H9 (cell line): ENCODE measurements at regions not wholly inside any gene's neighbourhood (a gene's known extent, or its start where the extent isn't known, plus 50 kb on each side); places are given as distances from the start of the nearest gene placed in this dataset.

Experiments
- DNase-seq: peaks from one replicate; pipeline ENCODE4 v3.0.0-alpha.2; 2017
- H2AFZ ChIP-seq: one replicate; pipeline ENCODE4 v1.6.1; 2013; ENCODE audit warnings: mild to moderate bottlenecking, low read length, control low read depth, moderate library complexity
- H2AK5ac ChIP-seq: 2 replicates; pipeline ENCODE4 v1.6.1; 2013; ENCODE audit warnings: low read length, control low read depth, mixed read lengths; ENCODE audit not compliant: insufficient read length
- H2BK120ac ChIP-seq: one replicate; pipeline ENCODE4 v1.6.1; 2013; ENCODE audit warnings: low read depth, mild to moderate bottlenecking, low read length, control low read depth, inconsistent platforms; ENCODE audit not compliant: poor library complexity, severe bottlenecking
- H2BK12ac ChIP-seq: 2 replicates; pipeline ENCODE4 v1.6.1; 2013; ENCODE audit warnings: low read length, control low read depth, mixed read lengths, low read depth; ENCODE audit not compliant: insufficient read length
- H2BK15ac ChIP-seq: 2 replicates; pipeline ENCODE4 v1.6.1; 2013; ENCODE audit warnings: low read depth, low read length, control low read depth
- H2BK20ac ChIP-seq: one replicate; pipeline ENCODE4 v1.6.1; 2013; ENCODE audit warnings: low read depth, mild to moderate bottlenecking, low read length, control low read depth, inconsistent platforms; ENCODE audit not compliant: poor library complexity, severe bottlenecking
- H2BK5ac ChIP-seq: 2 replicates; pipeline ENCODE4 v1.6.1; 2013; ENCODE audit warnings: low read length, control low read depth, mixed read lengths; ENCODE audit not compliant: insufficient read length
- H3K14ac ChIP-seq: 2 replicates; pipeline ENCODE4 v1.6.1; 2013; ENCODE audit warnings: low read length, control low read depth; ENCODE audit not compliant: insufficient read depth
- H3K18ac ChIP-seq: 2 replicates; pipeline ENCODE4 v1.6.1; 2013; ENCODE audit warnings: low read depth, mild to moderate bottlenecking, mixed read lengths, low read length, control low read depth; ENCODE audit not compliant: insufficient read length
- H3K23ac ChIP-seq: 2 replicates; pipeline ENCODE4 v1.6.1; 2013; ENCODE audit warnings: low read length, control low read depth, mixed read lengths, low read depth; ENCODE audit not compliant: insufficient read length
- H3K23me2 ChIP-seq: 2 replicates; pipeline ENCODE4 v1.6.1; 2013; ENCODE audit warnings: low read depth, mild to moderate bottlenecking, mixed read lengths, low read length, control low read depth; ENCODE audit not compliant: insufficient read length, poor library complexity, severe bottlenecking
- H3K27ac ChIP-seq: 2 replicates; pipeline ENCODE4 v1.5.1; 2013; ENCODE audit warnings: low read length, control low read depth, mixed read lengths, low read depth; ENCODE audit not compliant: insufficient read length
- H3K27me3 ChIP-seq: 2 replicates; pipeline ENCODE4 v1.6.1; 2013; ENCODE audit warnings: low read length, control low read depth, inconsistent platforms; ENCODE audit not compliant: insufficient read depth
- H3K4ac ChIP-seq: 2 replicates; pipeline ENCODE4 v1.6.1; 2013; ENCODE audit warnings: low read depth, mild to moderate bottlenecking, control low read depth, inconsistent platforms, low read length, moderate library complexity
- H3K4me1 ChIP-seq: 2 replicates; pipeline ENCODE4 v1.6.1; 2013; ENCODE audit warnings: low read length, control low read depth, inconsistent platforms; ENCODE audit not compliant: insufficient read depth
- H3K4me2 ChIP-seq: 2 replicates; pipeline ENCODE4 v1.6.1; 2013; ENCODE audit warnings: low read length, control low read depth, mixed read lengths; ENCODE audit not compliant: insufficient read length, insufficient read depth
- H3K56ac ChIP-seq: 2 replicates; pipeline ENCODE4 v1.6.1; 2013; ENCODE audit warnings: low read depth, mild to moderate bottlenecking, mixed read lengths, low read length, control low read depth; ENCODE audit not compliant: insufficient read length
- H3K79me1 ChIP-seq: 2 replicates; pipeline ENCODE4 v1.6.1; 2013; ENCODE audit warnings: low read depth, mild to moderate bottlenecking, moderate library complexity, low read length, control low read depth, inconsistent platforms; ENCODE audit not compliant: insufficient read depth, poor library complexity, severe bottlenecking
- H3K79me2 ChIP-seq: 2 replicates; pipeline ENCODE4 v1.6.1; 2013; ENCODE audit warnings: low read length, control low read depth, inconsistent platforms; ENCODE audit not compliant: insufficient read depth
- H3K9ac ChIP-seq: 2 replicates; pipeline ENCODE4 v1.6.1; 2013; ENCODE audit warnings: low read length, control low read depth, mixed read lengths; ENCODE audit not compliant: insufficient read length; ENCODE audit errors: extremely low read depth
- H3K9me3 ChIP-seq: one replicate; pipeline ENCODE4 v1.6.1; 2013; ENCODE audit warnings: low read depth, low read length, inconsistent platforms; ENCODE audit not compliant: control insufficient read depth
- H3T11ph ChIP-seq: one replicate; pipeline ENCODE4 v1.6.1; 2013; ENCODE audit warnings: mild to moderate bottlenecking, low read length, control low read depth, inconsistent platforms
- H4K20me1 ChIP-seq: one replicate; pipeline ENCODE4 v1.6.1; 2013; ENCODE audit not compliant: control insufficient read depth, insufficient read length, insufficient read depth
- H4K5ac ChIP-seq: 2 replicates; pipeline ENCODE4 v1.6.1; 2013; ENCODE audit warnings: low read depth, mild to moderate bottlenecking, mixed read lengths, low read length, control low read depth; ENCODE audit not compliant: insufficient read length
- H4K8ac ChIP-seq: replicated peaks from 2 replicates; pipeline ENCODE4 v1.6.1; 2013; ENCODE audit warnings: low read length, control low read depth, mixed read lengths, low read depth; ENCODE audit not compliant: insufficient read length
- H4K91ac ChIP-seq: 2 replicates; pipeline ENCODE4 v1.6.1; 2013; ENCODE audit warnings: low read depth, mild to moderate bottlenecking, moderate library complexity, mixed read lengths, low read length, control low read depth; ENCODE audit not compliant: insufficient read length
- H3K27ac Mint-ChIP-seq, 3 experiments: 2 replicates in 2 of 3; 3 replicates in 1 of 3; pipeline ENCODE4 v1.8.0; 2020 to 2021; ENCODE audit warnings: mixed read lengths in 3 of 3, mild to moderate bottlenecking in 1 of 3, moderate library complexity in 1 of 3
- H3K27me3 Mint-ChIP-seq: 2 replicates; pipeline ENCODE4 v1.8.0; 2021; ENCODE audit warnings: low read depth, mild to moderate bottlenecking, moderate library complexity, mixed read lengths
- H3K36me3 Mint-ChIP-seq, 3 experiments: 2 replicates in 2 of 3; 3 replicates in 1 of 3; pipeline ENCODE4 v1.8.0; 2020 to 2021; ENCODE audit warnings: low read depth in 3 of 3, mixed read lengths in 3 of 3; ENCODE audit not compliant: insufficient read depth in 1 of 3
- H3K4me1 Mint-ChIP-seq, 2 experiments: 2 replicates each; pipeline ENCODE4 v1.8.0; 2020; ENCODE audit warnings: mixed read lengths in 2 of 2
- H3K4me3 Mint-ChIP-seq, 2 experiments: 2 replicates in 1 of 2; 3 replicates in 1 of 2; pipeline ENCODE4 v1.8.0; 2020 to 2021; ENCODE audit warnings: mild to moderate bottlenecking in 2 of 2, mixed read lengths in 2 of 2, moderate library complexity in 1 of 2
- H3K9me3 Mint-ChIP-seq, 2 experiments: 2 replicates in 1 of 2; 3 replicates in 1 of 2; pipeline ENCODE4 v1.8.0; 2020; ENCODE audit warnings: mild to moderate bottlenecking in 2 of 2, mixed read lengths in 2 of 2, moderate library complexity in 1 of 2
- TF ChIP-seq, protein P1 (sequence below): fragments of 200-600 bp; sonication (generic); conservative IDR thresholded peaks from 3 replicates; pipeline ENCODE4 v1.8.0; 2021; ENCODE audit warnings: antibody characterized with exemption, mild to moderate bottlenecking

DNA sequence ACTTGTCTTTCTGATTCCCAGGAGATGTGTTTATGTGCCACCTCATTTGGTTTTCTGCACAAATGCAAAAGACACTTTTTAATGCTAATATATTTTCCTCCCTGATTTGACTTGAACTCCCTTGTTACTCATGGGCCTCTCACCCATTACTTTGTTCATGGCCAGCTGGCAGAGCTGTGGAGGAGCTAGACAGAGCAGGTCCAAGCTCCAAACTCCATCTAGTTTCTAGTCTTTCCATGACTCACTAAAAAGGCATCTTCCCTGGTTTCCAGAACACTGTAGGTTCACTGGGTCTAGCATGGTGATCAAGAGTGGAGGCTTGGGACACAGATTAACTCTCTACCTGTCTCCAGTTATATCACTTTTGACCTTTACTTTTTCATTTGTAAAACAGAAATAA lies 161.0 kb upstream of the SLC28A3 start:
- no peak overlapping the region for H3K4me3 Mint-ChIP-seq
- no peak overlapping the region for H3K4ac ChIP-seq

More for the DNA sequence above, 161.0 kb upstream of the SLC28A3 start:
- H2BK12ac ChIP-seq: no peak overlapping the region
- no peak overlapping the region for H3K18ac ChIP-seq
- no peak overlapping the region for H2BK15ac ChIP-seq
- H2BK20ac ChIP-seq: no peak overlapping the region
- no peak overlapping the region for H4K5ac ChIP-seq
- H3T11ph ChIP-seq: no peak overlapping the region
- H2BK5ac ChIP-seq: no peak overlapping the region
- H2AK5ac ChIP-seq: no peak overlapping the region
- no peak overlapping the region for H3K9ac ChIP-seq
- H3K4me2 ChIP-seq: no peak overlapping the region
- no peak overlapping the region for H3K27ac ChIP-seq
- no peaks in the 10 kb centered on the region for H4K20me1 ChIP-seq
- no peak overlapping the region for H4K8ac ChIP-seq
- H2AFZ ChIP-seq: no peak overlapping the region
- no peaks in the 10 kb centered on the region for H3K27me3 ChIP-seq
- no peak for DNase-seq
- H3K36me3 Mint-ChIP-seq: peaks cover 0 to 2% (median 0%) of the 10 kb centered on the region in 3 experiments; a peak in 1 of 7 replicates
- no peaks in the 10 kb centered on the region for H3K79me1 ChIP-seq
- H3K14ac ChIP-seq: no peak overlapping the region
- no peak overlapping the region for H2BK120ac ChIP-seq
- H3K9me3 ChIP-seq: no peaks in the 10 kb centered on the region
- H3K4me1 ChIP-seq: no peaks in the 10 kb centered on the region
- H3K23ac ChIP-seq: no peak overlapping the region
- H3K79me2 ChIP-seq: no peaks in the 10 kb centered on the region
- no peak overlapping the region for H3K27ac Mint-ChIP-seq
- no peaks in the 10 kb centered on the region for H3K23me2 ChIP-seq
- H4K91ac ChIP-seq: no peak overlapping the region
- H3K56ac ChIP-seq: no peak overlapping the region
- peaks cover 7% of the 10 kb centered on the region in 2 experiments; a peak in 4 of 5 replicates for H3K9me3 Mint-ChIP-seq
- peaks cover 2% of the 10 kb centered on the region for H3K27me3 Mint-ChIP-seq
- H3K4me1 Mint-ChIP-seq: no peaks in the 10 kb centered on the region
- TF ChIP-seq, protein P1, sequence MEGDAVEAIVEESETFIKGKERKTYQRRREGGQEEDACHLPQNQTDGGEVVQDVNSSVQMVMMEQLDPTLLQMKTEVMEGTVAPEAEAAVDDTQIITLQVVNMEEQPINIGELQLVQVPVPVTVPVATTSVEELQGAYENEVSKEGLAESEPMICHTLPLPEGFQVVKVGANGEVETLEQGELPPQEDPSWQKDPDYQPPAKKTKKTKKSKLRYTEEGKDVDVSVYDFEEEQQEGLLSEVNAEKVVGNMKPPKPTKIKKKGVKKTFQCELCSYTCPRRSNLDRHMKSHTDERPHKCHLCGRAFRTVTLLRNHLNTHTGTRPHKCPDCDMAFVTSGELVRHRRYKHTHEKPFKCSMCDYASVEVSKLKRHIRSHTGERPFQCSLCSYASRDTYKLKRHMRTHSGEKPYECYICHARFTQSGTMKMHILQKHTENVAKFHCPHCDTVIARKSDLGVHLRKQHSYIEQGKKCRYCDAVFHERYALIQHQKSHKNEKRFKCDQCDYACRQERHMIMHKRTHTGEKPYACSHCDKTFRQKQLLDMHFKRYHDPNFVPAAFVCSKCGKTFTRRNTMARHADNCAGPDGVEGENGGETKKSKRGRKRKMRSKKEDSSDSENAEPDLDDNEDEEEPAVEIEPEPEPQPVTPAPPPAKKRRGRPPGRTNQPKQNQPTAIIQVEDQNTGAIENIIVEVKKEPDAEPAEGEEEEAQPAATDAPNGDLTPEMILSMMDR: no peak
